T-helper 17 cell (primary cell): ENCODE measurements at regions not wholly inside any gene's neighbourhood (a gene's known extent, or its start where the extent isn't known, plus 50 kb on each side); places are given as distances from the start of the nearest gene placed in this dataset.

ENCODE experiments used
- ATAC-seq: fragments of 150-1000 bp; cut with Tn5 transposase; 2 replicates; pipeline ENCODE4 v1.10.0; 2021; ENCODE audit warnings: mild to moderate bottlenecking, moderate library complexity
- DNase-seq, 3 donors: peaks; one replicate each; pipeline versions ENCODE4 v3.0.0 to v3.0.0-alpha.2; 2020 to 2021
- H3K9me3 ChIP-seq: one replicate; pipeline ENCODE4 v1.7.0; 2013; ENCODE audit warnings: low read length, mild to moderate bottlenecking; ENCODE audit not compliant: control insufficient read depth, poor library complexity, severe bottlenecking
- H3K27ac Mint-ChIP-seq: one replicate; pipeline ENCODE4 v1.8.0; 2022; ENCODE audit warnings: mild to moderate bottlenecking, moderate library complexity, mixed read lengths
- H3K27me3 Mint-ChIP-seq: one replicate; pipeline ENCODE4 v1.8.0; 2022; ENCODE audit warnings: mixed read lengths
- H3K36me3 Mint-ChIP-seq: one replicate; pipeline ENCODE4 v1.8.0; 2022; ENCODE audit warnings: low read depth, mixed read lengths
- H3K4me1 Mint-ChIP-seq: one replicate; pipeline ENCODE4 v1.8.0; 2022; ENCODE audit warnings: mild to moderate bottlenecking, mixed read lengths
- H3K4me3 Mint-ChIP-seq: one replicate; pipeline ENCODE4 v1.8.0; 2022; ENCODE audit warnings: mild to moderate bottlenecking, moderate library complexity, mixed read lengths

DNA sequence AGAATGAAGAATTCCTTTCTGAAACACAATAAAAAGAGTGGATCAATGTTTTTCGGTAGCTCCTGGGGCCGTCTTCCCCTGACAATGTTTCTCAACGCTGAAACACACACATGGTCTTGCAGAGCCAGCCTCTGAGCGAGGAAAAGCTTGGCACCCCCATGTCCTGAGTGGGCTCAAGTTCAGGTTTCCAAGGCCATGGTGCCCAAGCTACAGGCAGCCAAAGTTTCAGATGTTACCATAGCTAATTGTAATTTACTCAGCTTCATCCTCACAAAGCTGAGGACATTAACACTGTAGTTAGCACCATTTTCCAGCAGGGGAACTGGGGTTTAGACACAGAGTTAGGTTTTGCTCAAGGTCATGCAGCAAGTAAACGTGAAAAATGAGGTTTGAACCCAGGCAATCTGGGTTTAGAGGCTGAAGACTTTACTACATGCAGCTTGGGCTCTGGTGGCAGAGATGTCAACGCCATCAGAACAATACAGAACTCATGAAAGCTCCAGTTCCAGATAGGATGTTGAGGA lies 199.1 kb downstream of the TJP1 start:
- Mint-ChIP-seq H3K4me1 (no peaks in the 10 kb centered on the region), H3K27me3 (peaks cover 14% of the 10 kb centered on the region), H3K36me3 (no peaks in the 10 kb centered on the region), H3K27ac (no peak overlapping the region), H3K4me3 (no peak overlapping the region)
- no peak for ATAC-seq
- DNase-seq: no peak
- H3K9me3 ChIP-seq: no peaks in the 10 kb centered on the region

DNA sequence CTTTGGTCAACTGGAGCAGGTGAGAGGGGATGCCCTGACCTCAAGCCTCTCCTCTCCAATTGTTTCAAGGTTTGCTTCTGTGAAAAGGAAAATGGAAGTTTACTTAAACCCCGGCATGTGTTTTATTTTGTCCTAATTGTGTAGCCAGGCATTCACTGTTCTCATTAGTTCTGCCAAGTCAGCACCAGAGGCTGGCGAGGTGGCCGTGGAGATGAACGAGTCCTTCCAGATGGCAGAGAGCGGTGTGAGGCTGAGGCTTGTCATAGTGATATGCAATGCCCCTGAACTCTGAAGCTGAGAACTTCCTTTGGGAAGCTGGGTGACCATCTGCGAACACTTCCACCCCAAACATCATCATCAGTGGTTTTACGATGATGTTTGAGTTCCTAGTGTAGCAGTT lies 199.6 kb downstream of the TJP1 start:
- no peaks in the 10 kb centered on the region for H3K4me1 Mint-ChIP-seq
- H3K27me3 Mint-ChIP-seq: peaks cover 15% of the 10 kb centered on the region
- DNase-seq (no peak), ATAC-seq (no peak)
- no peaks in the 10 kb centered on the region for H3K9me3 ChIP-seq
- no peak overlapping the region for H3K4me3 Mint-ChIP-seq
- H3K36me3 Mint-ChIP-seq: no peaks in the 10 kb centered on the region
- H3K27ac Mint-ChIP-seq: no peak overlapping the region

- no peak overlapping the region for H3K4me3 Mint-ChIP-seq
- no peak overlapping the region for H3K27ac Mint-ChIP-seq
- no peak for DNase-seq
- ATAC-seq: no peak
- H3K36me3 Mint-ChIP-seq: no peaks in the 10 kb centered on the region
- H3K9me3 ChIP-seq: no peaks in the 10 kb centered on the region
- no peaks in the 10 kb centered on the region for H3K4me1 Mint-ChIP-seq
- H3K27me3 Mint-ChIP-seq: peaks cover 15% of the 10 kb centered on the region
Measured at GRCh38 chr15:29621616-29622015, 200.7 kb downstream of the TJP1 start.

- no peaks in the 10 kb centered on the region for H3K9me3 ChIP-seq
Measured at GRCh38 chr15:29618586-29618985, 203.7 kb downstream of the TJP1 start.

DNA sequence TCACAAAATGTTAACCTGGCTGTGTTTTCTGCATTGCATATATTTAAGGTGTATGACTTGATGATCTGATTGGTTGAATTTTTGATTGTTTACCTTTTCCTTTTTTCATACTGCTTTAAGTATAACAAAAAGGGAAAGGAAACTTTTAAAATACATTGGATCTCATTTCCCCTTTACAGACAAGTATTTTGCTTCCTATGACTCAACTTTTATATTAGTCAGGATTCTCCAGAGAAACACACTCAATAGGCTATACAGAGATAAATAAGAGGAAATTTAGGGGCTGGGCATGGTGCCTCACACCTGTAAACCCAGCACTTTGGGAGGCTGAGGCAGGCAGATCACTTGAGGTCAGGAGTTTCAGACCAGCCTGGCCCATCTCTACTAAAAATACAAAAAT lies 205.8 kb downstream of the TJP1 start:
- Mint-ChIP-seq H3K4me3 (no peak overlapping the region), H3K36me3 (no peaks in the 10 kb centered on the region), H3K27ac (no peak overlapping the region), H3K4me1 (no peaks in the 10 kb centered on the region), H3K27me3 (peaks cover 15% of the 10 kb centered on the region)
- no peak for DNase-seq
- ATAC-seq: no peak
- H3K9me3 ChIP-seq: no peaks in the 10 kb centered on the region

More at GRCh38 chr15:29618586-29618985, 203.7 kb downstream of the TJP1 start:
- ATAC-seq: no peak
- DNase-seq: no peak
- H3K27me3 Mint-ChIP-seq: peaks cover 15% of the 10 kb centered on the region
- H3K36me3 Mint-ChIP-seq: no peaks in the 10 kb centered on the region
- no peaks in the 10 kb centered on the region for H3K4me1 Mint-ChIP-seq
- H3K27ac Mint-ChIP-seq: no peak overlapping the region
- no peak overlapping the region for H3K4me3 Mint-ChIP-seq

DNA sequence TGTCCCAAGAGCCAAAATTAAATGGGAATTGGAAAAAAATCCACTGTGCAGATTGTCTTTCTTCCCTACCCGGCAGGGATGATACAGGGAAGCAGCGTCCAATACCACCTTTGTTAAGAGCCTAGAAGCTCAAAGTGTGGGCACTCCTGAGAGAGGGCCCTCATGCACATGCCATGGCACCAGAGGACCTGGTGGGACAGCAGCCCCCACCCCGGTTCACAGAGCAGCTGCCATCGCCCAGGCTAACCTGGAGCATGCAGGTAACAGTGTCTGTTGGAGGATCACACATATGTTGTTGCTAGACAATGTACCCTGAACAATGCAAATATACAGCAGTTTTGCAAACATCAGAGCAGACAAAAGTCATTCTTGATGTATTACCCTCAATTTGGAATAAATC lies 206.5 kb downstream of the TJP1 start:
- Mint-ChIP-seq H3K27ac (no peak overlapping the region), H3K27me3 (peaks cover 15% of the 10 kb centered on the region), H3K4me3 (no peak overlapping the region), H3K4me1 (no peaks in the 10 kb centered on the region), H3K36me3 (no peaks in the 10 kb centered on the region)
- DNase-seq (no peak), ATAC-seq (no peak)
- H3K9me3 ChIP-seq: no peaks in the 10 kb centered on the region

GRCh38 chr15:29613951-29614382 lies 208.3 kb downstream of the TJP1 start:
- Mint-ChIP-seq H3K27me3 (peaks cover 7% of the 10 kb centered on the region), H3K4me3 (no peak overlapping the region), H3K36me3 (no peaks in the 10 kb centered on the region), H3K4me1 (no peaks in the 10 kb centered on the region), H3K27ac (no peak overlapping the region)
- ATAC-seq: no peak
- no peak for DNase-seq
- H3K9me3 ChIP-seq: no peaks in the 10 kb centered on the region

DNA sequence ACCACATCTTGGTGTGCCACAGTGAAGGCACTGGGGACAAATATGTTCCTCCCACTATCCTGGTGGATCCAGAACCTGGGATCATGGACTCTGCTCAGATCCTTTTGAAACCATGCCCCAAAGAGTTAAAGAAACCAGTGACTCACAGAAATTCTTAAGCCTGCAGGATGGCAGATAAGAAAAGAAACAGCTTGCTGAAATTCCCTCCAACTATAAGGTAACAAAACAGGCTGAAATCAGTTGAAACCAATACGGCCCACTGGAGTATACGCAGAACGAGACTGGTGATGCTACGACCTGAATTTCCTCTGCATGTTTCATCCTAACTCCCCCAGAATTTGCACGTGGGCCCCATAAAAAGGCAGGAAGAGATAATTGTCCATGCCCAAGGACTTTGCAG lies 209.6 kb downstream of the TJP1 start:
- no peaks in the 10 kb centered on the region for H3K27me3 Mint-ChIP-seq
- H3K9me3 ChIP-seq: no peaks in the 10 kb centered on the region
- H3K4me1 Mint-ChIP-seq: no peaks in the 10 kb centered on the region
- H3K36me3 Mint-ChIP-seq: no peaks in the 10 kb centered on the region
- no peak for DNase-seq
- no peak overlapping the region for H3K4me3 Mint-ChIP-seq
- no peak for ATAC-seq
- H3K27ac Mint-ChIP-seq: no peak overlapping the region

- no peaks in the 10 kb centered on the region for H3K36me3 Mint-ChIP-seq
- H3K27ac Mint-ChIP-seq: no peak overlapping the region
- no peaks in the 10 kb centered on the region for H3K27me3 Mint-ChIP-seq
- no peaks in the 10 kb centered on the region for H3K4me1 Mint-ChIP-seq
- no peaks in the 10 kb centered on the region for H3K9me3 ChIP-seq
- ATAC-seq (no peak), DNase-seq (no peak)
- no peak overlapping the region for H3K4me3 Mint-ChIP-seq
Measured at GRCh38 chr15:29612096-29612495, 210.2 kb downstream of the TJP1 start.

DNA sequence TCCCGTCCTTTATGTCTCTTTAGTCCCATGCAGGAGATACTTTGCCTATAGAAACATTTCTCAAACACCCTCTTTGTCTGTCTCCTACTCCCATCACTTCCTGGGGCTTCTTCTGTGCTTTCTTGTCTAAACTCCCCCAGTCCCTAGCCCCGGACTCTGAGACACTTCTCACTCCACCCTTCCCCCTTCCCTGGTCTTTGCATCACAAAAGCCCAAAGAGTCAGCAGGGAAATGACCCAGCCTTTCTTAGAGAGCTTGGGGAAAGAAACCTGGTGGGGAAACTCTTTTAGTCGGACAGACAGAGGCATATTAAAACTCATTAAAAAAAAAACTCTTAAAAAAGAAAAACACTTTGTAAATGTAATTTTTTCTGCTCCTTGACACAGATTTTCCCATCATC lies 211.2 kb downstream of the TJP1 start:
- Mint-ChIP-seq H3K27me3 (no peaks in the 10 kb centered on the region), H3K4me1 (no peaks in the 10 kb centered on the region), H3K36me3 (no peaks in the 10 kb centered on the region), H3K27ac (no peak overlapping the region), H3K4me3 (no peak overlapping the region)
- DNase-seq: no peak
- ATAC-seq: no peak
- H3K9me3 ChIP-seq: no peaks in the 10 kb centered on the region

DNA sequence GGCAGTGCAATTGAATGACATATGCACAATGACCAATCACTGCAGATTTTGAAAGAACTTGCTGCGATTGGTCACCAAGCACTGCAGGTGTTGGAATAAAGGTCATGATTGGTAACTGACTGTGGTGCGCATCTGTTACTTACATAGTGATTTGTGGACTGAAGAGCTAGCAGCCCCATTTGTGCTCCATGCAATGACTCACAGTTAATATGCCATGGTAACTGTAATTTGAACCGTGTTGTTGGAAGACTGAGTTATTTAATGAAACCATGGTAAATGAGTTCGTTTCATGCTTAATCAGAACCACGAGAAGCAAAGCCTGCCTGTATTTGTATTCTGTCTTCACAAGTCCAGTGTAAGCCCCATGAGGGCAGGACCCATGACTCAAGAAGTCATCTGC lies 220.5 kb downstream of the TJP1 start:
- no peaks in the 10 kb centered on the region for H3K27me3 Mint-ChIP-seq
- no peaks in the 10 kb centered on the region for H3K4me1 Mint-ChIP-seq
- no peak for DNase-seq
- no peak overlapping the region for H3K4me3 Mint-ChIP-seq
- H3K9me3 ChIP-seq: no peaks in the 10 kb centered on the region
- no peak for ATAC-seq
- no peaks in the 10 kb centered on the region for H3K36me3 Mint-ChIP-seq
- no peak overlapping the region for H3K27ac Mint-ChIP-seq

- H3K27me3 Mint-ChIP-seq: no peaks in the 10 kb centered on the region
- H3K36me3 Mint-ChIP-seq: no peaks in the 10 kb centered on the region
- no peak overlapping the region for H3K4me3 Mint-ChIP-seq
- no peaks in the 10 kb centered on the region for H3K4me1 Mint-ChIP-seq
- no peak for DNase-seq
- no peaks in the 10 kb centered on the region for H3K9me3 ChIP-seq
- H3K27ac Mint-ChIP-seq: no peak overlapping the region
- ATAC-seq: no peak
Measured at GRCh38 chr15:29600262-29600661, 222.0 kb downstream of the TJP1 start.

GRCh38 chr15:29596266-29596665 lies 226.0 kb downstream of the TJP1 start:
- H3K9me3 ChIP-seq: no peaks in the 10 kb centered on the region
- ATAC-seq (no peak), DNase-seq (no peak)
- H3K4me3 Mint-ChIP-seq: no peak overlapping the region
- no peaks in the 10 kb centered on the region for H3K4me1 Mint-ChIP-seq
- H3K36me3 Mint-ChIP-seq: no peaks in the 10 kb centered on the region
- H3K27ac Mint-ChIP-seq: no peak overlapping the region
- H3K27me3 Mint-ChIP-seq: no peaks in the 10 kb centered on the region

- Mint-ChIP-seq H3K27ac (no peak overlapping the region), H3K27me3 (no peaks in the 10 kb centered on the region), H3K36me3 (no peaks in the 10 kb centered on the region), H3K4me3 (no peak overlapping the region), H3K4me1 (no peaks in the 10 kb centered on the region)
- no peaks in the 10 kb centered on the region for H3K9me3 ChIP-seq
- DNase-seq (no peak), ATAC-seq (no peak)
Measured at GRCh38 chr15:29593629-29594028, 228.6 kb downstream of the TJP1 start.
